Astrocyte (in vitro differentiated cells and primary cell): ENCODE measurements at regions not wholly inside any gene's neighbourhood (a gene's known extent, or its start where the extent isn't known, plus 50 kb on each side); places are given as distances from the start of the nearest gene placed in this dataset.

ENCODE experiments used
- CTCF ChIP-seq: IDR thresholded peaks from 2 replicates; pipeline ENCODE4 v1.5.1; 2011; ENCODE audit warnings: low read depth, mild to moderate bottlenecking, inconsistent platforms, low read length, moderate library complexity; ENCODE audit not compliant: insufficient read depth
- EZH2 ChIP-seq: IDR thresholded peaks from 2 replicates; pipeline ENCODE4 v1.6.1; 2012; ENCODE audit warnings: mild to moderate bottlenecking, low read length, inconsistent platforms; ENCODE audit not compliant: insufficient read depth

GRCh38 chr21:18155508-18156193 is 89.0 kb upstream of the CHODL start:
- no peak for TF ChIP-seq CTCF
- TF ChIP-seq EZH2, result no peak
